HG02973 (cell line): ENCODE measurements at regions not wholly inside any gene's neighbourhood (a gene's known extent, or its start where the extent isn't known, plus 50 kb on each side); places are given as distances from the start of the nearest gene placed in this dataset.

Experiments used
- ATAC-seq: cut with Tn5 transposase; IDR thresholded peaks from one replicate; pipeline ENCODE4 v1.9.1; 2021; ENCODE audit warnings: moderate library complexity; ENCODE audit not compliant: unreplicated experiment

DNA sequence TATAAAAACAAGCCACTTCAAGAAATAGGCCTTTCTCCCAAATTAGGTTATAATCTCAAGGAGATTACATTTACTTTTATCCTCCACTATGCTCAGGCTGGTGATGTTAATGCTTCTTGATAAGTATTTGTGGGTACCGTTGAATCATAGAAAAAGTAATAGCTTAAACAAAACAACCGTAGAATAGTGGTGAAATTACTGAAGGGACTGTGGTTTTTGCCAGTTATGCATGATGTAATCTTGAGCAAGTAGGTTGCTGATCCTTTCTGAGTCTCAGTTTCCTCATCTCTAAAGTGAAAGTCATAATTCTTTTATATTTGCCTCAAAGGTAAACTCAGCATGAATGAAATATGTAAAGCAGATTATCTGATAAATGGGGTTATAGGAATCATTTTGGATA is 187.3 kb upstream of the JAG1 start:
- ATAC-seq, result no peak

DNA sequence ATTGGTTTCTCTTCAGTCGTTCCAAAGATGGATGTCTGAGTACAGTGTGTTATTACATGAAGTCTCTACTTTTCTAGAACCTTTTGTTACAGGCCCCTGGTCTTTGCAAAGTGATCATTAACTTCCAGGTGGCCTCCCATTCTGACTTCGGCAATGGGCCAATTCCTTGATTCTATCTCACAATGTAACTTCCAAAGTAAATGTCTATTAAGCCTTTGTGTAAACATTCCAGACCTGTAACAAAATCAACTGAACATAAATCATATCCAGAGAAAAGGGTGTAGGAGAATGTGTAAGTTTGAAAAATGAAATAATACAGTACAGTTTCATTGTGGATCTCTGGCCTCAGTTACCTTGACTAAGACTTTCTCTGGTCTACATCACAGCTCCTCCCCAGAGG is 187.8 kb upstream of the JAG1 start:
- no peak for ATAC-seq

- no peak for ATAC-seq
Observed at GRCh38 chr20:10863337-10864060, 189.7 kb upstream of the JAG1 start.

GRCh38 chr20:10864076-10864672 is 190.4 kb upstream of the JAG1 start:
- no peak for ATAC-seq

- ATAC-seq, result no peak
Observed at GRCh38 chr20:10868299-10868698, 194.5 kb upstream of the JAG1 start.

DNA sequence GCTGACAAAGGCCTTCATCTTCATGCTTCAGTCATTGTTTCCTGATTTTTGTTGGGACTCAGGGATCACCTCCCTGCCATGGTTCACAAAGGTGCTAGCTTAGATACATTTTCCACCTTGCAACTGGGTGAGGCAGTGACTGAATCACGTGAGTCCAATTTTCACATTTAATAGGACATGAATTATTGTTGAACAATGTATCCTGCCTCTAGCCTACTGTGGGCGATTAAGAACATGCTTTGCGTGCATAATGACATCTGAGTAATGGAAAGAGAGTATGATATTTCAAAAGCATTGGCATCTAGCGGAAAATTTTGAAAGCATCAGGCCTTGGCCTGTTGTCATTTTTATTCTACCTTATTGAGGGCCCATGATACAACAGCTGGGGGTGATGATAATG is 199.2 kb upstream of the JAG1 start:
- no peak for ATAC-seq

- ATAC-seq, result no peak
Observed at GRCh38 chr20:10875653-10876052, 201.9 kb upstream of the JAG1 start.

DNA sequence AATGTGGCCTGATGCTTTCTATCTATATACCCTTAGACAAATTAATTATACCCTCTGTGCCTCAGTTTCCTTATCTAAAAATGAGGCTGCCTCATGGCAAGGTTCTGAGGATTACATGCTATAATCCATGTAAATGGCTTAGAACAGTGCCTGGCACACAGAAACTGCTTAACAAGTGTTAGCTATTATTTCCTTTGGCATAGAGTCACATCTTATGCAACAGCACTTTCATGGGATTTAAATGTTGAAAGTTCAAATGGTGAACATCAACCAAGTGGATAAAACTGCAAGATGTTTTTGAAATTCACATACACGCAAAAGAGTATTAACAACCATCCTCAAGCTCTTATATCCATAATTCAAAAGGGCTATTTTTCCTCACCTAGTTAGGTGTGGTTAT is 202.8 kb upstream of the JAG1 start:
- no peak for ATAC-seq

DNA sequence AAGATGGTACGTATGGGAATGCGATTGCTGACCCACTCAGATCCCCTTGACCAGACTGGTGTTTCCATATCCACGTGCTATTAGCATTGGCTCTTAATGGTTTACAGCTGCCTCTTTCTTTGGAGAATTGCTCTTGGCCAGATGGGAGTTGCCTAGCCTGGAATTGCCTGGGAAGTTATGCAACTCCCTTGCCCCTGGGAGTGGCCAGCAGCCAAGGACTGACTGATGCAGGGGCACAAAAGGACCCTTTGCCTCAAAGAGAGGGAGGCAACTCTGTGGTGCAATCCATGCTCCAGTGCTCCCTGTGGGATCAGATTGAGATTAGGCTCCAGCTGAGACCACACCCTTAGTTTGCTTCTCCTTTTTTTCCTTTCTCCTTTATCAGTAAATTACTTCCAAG is 203.5 kb upstream of the JAG1 start:
- no peak for ATAC-seq

DNA sequence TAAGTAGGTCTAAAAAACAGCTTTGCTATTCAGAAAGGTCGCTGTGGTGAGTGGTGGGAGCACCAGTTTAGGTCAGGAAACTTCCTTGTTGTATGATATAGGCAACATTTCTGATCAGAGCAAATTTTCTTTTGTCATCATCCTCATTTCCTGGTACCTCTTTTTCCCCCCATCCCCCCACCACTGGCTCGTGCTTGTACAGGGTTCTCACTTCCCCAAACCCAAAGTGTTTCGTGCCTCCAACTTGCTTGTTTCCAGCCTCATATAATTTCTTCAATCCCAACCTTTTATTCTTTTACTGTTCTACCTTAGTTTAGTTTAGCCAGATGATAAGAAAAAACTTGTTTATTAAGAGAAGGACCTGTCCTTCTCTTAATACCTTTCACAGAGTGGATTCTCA is 209.4 kb upstream of the JAG1 start:
- no peak for ATAC-seq

DNA sequence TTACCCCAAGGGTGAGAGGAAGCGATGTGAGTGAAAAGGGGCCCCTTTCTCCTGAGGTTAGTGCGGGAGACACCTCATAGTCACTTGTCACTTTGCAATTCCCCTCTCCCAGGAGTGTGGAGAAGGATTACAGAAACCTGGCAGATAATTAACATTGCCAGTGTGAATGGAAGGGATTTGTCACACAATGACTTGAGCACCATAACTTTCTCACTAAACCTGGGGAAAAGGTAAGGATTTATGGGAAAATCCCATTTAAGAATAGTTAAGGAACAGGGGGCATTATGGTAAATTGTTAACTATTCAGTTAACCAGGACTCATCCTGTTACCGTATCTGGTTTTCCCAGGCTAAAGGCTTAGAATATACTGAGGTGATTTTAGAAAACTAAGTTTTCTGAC is 219.5 kb upstream of the JAG1 start:
- no peak for ATAC-seq

- ATAC-seq, result no peak
Observed at GRCh38 chr20:10897336-10897735, 223.5 kb upstream of the JAG1 start.

- ATAC-seq, result no peak
Observed at GRCh38 chr20:10898552-10898951, 224.8 kb upstream of the JAG1 start.

GRCh38 chr20:10902174-10902573 is 228.4 kb upstream of the JAG1 start:
- ATAC-seq, result no peak

DNA sequence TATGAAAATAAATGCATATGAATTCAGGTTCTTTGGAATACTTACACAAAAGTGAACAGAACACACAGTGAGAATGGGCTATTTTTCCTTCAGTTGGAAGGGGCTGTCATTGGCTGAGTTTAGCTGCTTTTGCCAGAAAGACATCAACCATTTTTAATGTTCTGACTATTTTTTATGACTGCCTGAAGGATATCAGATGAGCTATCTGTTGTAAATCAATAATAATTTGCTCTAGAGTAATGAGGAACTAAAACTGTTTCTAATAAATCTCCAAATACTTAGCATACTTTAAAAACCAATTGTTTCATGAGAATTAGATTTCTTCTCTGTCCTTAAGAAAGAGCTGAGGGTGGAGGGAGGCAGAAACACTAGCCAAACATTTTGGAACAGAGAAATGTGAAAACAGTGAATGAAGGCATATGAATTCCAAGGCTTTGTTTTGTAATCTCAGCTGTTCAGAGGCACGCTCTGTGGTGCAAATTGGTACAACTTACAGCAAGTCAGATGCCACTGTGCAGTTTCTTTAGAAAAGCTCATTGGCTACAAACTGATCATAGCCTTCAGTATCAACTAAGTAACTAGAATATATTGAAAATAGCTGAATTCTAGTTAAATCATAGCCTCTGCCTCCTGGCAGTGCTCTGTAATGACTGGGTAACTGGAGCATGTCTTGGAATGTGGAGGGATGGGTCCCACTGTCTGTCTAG is 228.9 kb upstream of the JAG1 start:
- no peak for ATAC-seq

DNA sequence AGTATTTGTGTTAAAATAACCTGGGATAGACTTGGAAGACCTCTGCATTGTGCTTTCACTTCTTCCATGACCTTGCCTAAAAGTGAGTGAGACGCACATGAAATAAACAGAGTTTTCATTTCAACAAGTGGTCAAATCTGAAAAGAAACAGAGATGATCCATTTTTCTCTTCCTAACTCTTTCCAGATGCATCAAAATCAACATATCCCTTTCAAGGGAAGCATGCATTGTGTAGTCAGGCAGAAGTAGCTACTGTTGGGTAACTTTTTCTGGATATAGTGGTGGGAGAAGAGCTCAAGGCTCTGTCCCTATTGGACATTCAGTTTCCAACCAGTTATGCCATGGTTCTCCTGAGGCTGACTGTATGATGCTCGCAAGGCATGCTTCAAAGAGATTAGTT is 233.0 kb upstream of the JAG1 start:
- no peak for ATAC-seq

DNA sequence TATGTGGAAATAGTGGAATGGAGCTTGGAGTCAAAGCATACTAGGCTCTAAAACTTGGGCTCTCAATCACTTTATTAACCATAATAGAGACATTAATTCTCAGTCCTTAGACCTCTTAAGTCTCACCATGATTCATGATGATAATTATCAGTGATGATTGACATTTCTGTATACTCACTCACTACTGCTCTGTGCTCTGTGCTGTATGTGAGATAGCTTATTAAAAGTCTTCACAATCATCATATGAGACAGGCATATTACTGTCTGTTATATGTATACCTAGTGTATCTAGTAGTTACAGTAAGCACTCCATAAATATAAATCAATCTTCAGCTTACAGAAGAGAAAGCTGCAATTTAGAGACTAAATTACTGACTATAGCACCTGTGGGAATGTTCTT is 236.0 kb upstream of the JAG1 start:
- no peak for ATAC-seq

GRCh38 chr20:10910535-10911178 is 236.9 kb upstream of the JAG1 start:
- no peak for ATAC-seq

DNA sequence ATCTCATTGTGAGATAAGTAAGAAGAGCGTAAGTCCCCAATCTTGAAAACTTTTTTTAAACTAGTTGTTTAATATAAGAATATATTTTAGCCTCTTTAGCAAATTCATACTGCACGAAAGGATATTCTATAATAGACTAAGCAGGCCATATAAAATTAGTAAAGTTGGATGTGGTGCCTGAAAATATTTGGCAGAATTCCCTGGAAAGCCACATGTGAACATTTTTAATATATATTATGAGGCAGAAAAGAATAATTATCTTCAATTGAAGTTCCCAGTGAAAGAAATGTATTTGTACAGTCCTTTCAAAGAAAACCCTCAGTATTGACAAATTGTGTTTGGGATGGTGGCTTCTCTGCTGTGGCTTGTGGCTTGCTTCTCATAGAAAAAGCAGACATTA is 237.5 kb upstream of the JAG1 start:
- ATAC-seq, result no peak

DNA sequence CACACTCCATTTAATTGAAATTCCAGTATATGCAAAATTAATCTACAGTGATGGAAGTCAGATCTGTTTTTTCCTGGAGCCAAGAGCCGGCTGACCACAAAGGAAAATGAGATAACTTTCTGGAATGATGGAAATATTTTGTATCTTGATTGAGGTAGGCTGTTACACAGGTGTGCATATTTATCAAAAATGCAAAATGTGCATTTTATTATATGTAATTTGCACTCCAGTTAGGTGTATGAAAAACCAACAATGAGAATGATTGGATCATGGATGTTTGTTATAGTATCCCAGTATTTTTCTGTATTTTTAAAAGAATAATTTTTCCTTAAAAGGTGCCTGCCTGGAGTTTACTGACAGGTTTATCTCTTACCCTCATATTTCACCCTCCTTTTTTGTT is 242.0 kb upstream of the JAG1 start:
- ATAC-seq, result no peak

DNA sequence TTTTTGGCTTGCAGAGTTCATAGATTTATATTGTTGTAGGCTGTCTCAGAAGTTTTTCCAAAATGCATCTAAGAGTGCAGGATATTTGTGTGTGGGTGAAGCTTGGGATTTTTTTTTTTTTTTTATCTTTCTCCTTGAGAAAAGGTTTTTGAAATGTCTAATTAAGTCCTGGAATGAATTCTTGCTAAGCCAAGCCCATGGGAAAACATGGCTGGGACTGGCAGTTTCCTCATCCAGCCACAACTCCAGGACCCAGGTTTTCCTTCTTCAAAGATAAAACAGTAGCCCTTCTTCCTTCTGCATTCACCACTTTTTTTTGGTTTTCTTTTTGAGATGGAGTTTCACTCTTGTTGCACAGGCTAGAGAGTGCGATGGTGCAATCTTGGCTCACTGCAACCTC is 242.5 kb upstream of the JAG1 start:
- ATAC-seq, result no peak

GRCh38 chr20:10917826-10918225 is 244.0 kb upstream of the JAG1 start:
- ATAC-seq, result no peak
